PC-9 (cell line): ENCODE measurements at regions not wholly inside any gene's neighbourhood (a gene's known extent, or its start where the extent isn't known, plus 50 kb on each side); places are given as distances from the start of the nearest gene placed in this dataset.

ENCODE experiments used
- BruUV-seq: library from RNA; stranded (reverse); fragments of 400-500 nt; replicated peaks from 2 replicates; lab custom pipeline; 2021; lab: Mats Ljungman, UMichigan
- CTCF ChIA-PET: fragments of 300-600 bp; sonication (Branson Sonifier 250); formaldehyde crosslinking; loops from one replicate; lab custom pipeline; 2022; ENCODE audit warnings: antibody characterized with exemption; lab: Charles Lee
- POLR2A ChIA-PET: fragments of 300-600 bp; sonication (Branson Sonifier 250); formaldehyde crosslinking; loops from one replicate; lab custom pipeline; 2022; ENCODE audit warnings: antibody characterized with exemption; ENCODE audit not compliant: unreplicated experiment; lab: Charles Lee
- DNase-seq, 2 experiments: peaks; one replicate each; pipeline versions ENCODE4 v3.0.0 to v3.0.0-alpha.2; 2015 to 2022; ENCODE audit warnings: mixed read lengths in 1 of 2
- H2AFZ ChIP-seq: fragments of 200-600 bp; sonication (generic); 2 replicates; pipeline ENCODE4 v1.8.1; 2017; ENCODE audit warnings: antibody characterized with exemption
- H3F3A ChIP-seq: fragments of 200-600 bp; sonication (generic); 2 replicates; pipeline ENCODE4 v1.8.1; 2017; ENCODE audit warnings: antibody characterized with exemption, mild to moderate bottlenecking, low read depth; ENCODE audit not compliant: insufficient read depth
- H3K27ac ChIP-seq: fragments of 200-600 bp; sonication (generic); 2 replicates; pipeline ENCODE4 v1.6.1; 2016; ENCODE audit warnings: mixed run types
- H3K27me3 ChIP-seq: fragments of 200-600 bp; sonication (generic); 2 replicates; pipeline ENCODE4 v1.6.1; 2016; ENCODE audit warnings: low read depth, mixed run types; ENCODE audit not compliant: insufficient read depth
- H3K36me3 ChIP-seq: fragments of 200-600 bp; sonication (generic); 2 replicates; pipeline ENCODE4 v1.6.1; 2016; ENCODE audit warnings: low read depth, mixed run types
- H3K4me1 ChIP-seq: fragments of 200-600 bp; sonication (generic); replicated peaks from 2 replicates; pipeline ENCODE4 v1.6.1; 2016; ENCODE audit warnings: mixed run types; ENCODE audit not compliant: insufficient read depth
- H3K4me2 ChIP-seq: fragments of 200-600 bp; sonication (generic); 2 replicates; pipeline ENCODE4 v1.6.1; 2017; ENCODE audit warnings: mixed run types
- H3K4me3 ChIP-seq: fragments of 200-600 bp; sonication (generic); 2 replicates; pipeline ENCODE4 v1.6.1; 2016; ENCODE audit warnings: mixed run types
- H3K79me2 ChIP-seq: fragments of 200-600 bp; sonication (generic); 2 replicates; pipeline ENCODE4 v1.6.1; 2017; ENCODE audit warnings: low read depth, mixed run types
- H3K9me2 ChIP-seq: fragments of 200-600 bp; sonication (generic); 2 replicates; pipeline ENCODE4 v1.8.1; 2017; ENCODE audit warnings: mild to moderate bottlenecking; ENCODE audit not compliant: insufficient read depth
- H3K9me3 ChIP-seq: fragments of 200-600 bp; sonication (generic); 2 replicates; pipeline ENCODE4 v1.8.1; 2016; ENCODE audit warnings: low read depth; ENCODE audit not compliant: insufficient read depth
- H4K20me1 ChIP-seq: fragments of 200-600 bp; sonication (generic); 2 replicates; pipeline ENCODE4 v1.8.1; 2017; ENCODE audit not compliant: insufficient read depth
- CTCF ChIP-seq: fragments of 200-600 bp; sonication (generic); conservative IDR thresholded peaks from 2 replicates; pipeline ENCODE4 v1.6.1; 2017; ENCODE audit warnings: mixed run types, antibody characterized with exemption, mild to moderate bottlenecking, moderate library complexity
- EZH2 ChIP-seq: fragments of 200-600 bp; sonication (generic); IDR thresholded peaks from 2 replicates; pipeline ENCODE4 v1.8.0; 2017; ENCODE audit warnings: antibody characterized with exemption, low read depth
- intact Hi-C: fragments of 100-400 bp; cut with micrococcal nuclease; formaldehyde crosslinking; loops from one replicate; pipeline ENCODE4 v1.10.0; 2022; ENCODE audit not compliant: unreplicated experiment

DNA sequence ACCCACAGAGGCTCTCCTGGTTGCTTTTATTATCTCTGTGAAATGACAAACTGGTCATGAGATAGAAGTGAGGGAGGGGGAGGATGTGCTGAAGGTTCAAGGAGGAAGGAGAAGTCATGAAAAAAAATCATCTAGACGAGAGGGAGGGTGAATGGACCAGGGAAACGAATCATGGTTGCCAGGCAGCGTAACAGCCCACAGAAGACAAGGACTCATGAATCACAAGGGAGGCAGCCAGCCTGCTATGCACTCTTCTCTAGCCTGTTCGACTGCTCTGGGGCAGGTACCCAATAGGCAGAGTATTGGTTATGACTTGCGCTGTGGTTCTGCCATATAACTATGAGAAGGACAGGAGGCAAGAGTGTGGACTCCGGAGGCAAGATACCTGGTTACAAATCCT lies 475.2 kb downstream of the CDK5RAP2 start:
- H3K9me2 ChIP-seq: no peaks in the 10 kb centered on the region
- H3K36me3 ChIP-seq: no peaks in the 10 kb centered on the region
- no peak for DNase-seq
- H3F3A ChIP-seq: no peaks in the 10 kb centered on the region
- H3K79me2 ChIP-seq: no peaks in the 10 kb centered on the region
- no peaks in the 10 kb centered on the region for H3K4me1 ChIP-seq
- ChIA-PET CTCF (no interaction called here), POLR2A (no interaction called here)
- H3K4me3 ChIP-seq: no peak overlapping the region
- H3K4me2 ChIP-seq: no peak overlapping the region
- no TSS peak for BruUV-seq
- no peak overlapping the region for H3K27ac ChIP-seq
- intact Hi-C loops: no loop called here
- H2AFZ ChIP-seq: no peak overlapping the region
- no peaks in the 10 kb centered on the region for H3K9me3 ChIP-seq
- H4K20me1 ChIP-seq: no peaks in the 10 kb centered on the region
- H3K27me3 ChIP-seq: peaks cover 15% of the 10 kb centered on the region
- no peak for TF ChIP-seq CTCF
- TF ChIP-seq EZH2: no peak

DNA sequence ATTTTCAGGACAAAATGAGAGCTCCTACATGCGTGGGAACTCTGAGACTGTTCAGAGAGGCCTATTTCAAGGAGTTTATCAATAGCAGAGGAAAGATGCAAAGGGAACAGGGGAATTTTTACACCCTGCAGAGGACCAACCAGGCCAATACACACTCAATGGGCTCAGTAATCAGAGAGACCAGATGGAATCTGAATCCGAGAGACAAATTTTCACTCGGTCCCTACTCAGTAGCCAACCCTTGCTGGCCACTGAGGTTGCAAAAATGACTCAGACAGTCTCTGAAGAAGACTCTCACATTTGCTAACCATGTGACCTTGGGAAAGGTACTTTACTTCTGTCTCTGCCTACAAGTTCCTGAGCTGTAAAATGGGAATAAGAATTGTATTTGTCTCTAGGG lies 479.4 kb downstream of the CDK5RAP2 start:
- no TSS peak for BruUV-seq
- Histone ChIP-seq H3F3A (no peaks in the 10 kb centered on the region), H3K4me2 (no peak overlapping the region), H4K20me1 (no peaks in the 10 kb centered on the region), H3K9me2 (no peaks in the 10 kb centered on the region), H3K9me3 (no peaks in the 10 kb centered on the region), H3K36me3 (no peaks in the 10 kb centered on the region), H3K4me1 (no peaks in the 10 kb centered on the region), H2AFZ (no peak overlapping the region), H3K79me2 (no peaks in the 10 kb centered on the region), H3K27ac (no peak overlapping the region), H3K27me3 (peaks cover 22% of the 10 kb centered on the region), H3K4me3 (no peak overlapping the region)
- no peak for DNase-seq
- ChIA-PET POLR2A (no interaction called here), CTCF (no interaction called here)
- intact Hi-C loops: no loop called here
- no peak for TF ChIP-seq EZH2

DNA sequence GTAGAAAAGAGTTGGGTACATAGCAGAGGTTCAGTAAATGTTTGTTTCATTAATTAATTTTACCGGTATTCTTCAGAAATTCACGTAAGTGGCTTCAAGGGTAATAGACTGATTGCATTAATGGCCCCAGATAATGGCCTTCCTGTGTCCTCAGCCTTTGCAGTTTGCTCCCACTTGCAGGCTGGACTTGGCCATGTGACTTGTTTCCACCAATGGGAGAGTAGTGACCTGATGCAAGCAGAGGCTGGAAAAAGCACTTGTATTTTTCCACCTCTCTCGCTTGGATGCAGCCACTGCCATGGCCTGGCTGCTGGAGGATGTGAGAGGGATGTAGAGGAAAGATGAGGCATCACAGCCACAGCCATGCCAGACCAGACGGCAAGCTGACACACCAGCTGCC lies 480.9 kb downstream of the CDK5RAP2 start:
- intact Hi-C loops: no loop called here
- no peaks in the 10 kb centered on the region for H3K36me3 ChIP-seq
- H4K20me1 ChIP-seq: no peaks in the 10 kb centered on the region
- peaks cover 16% of the 10 kb centered on the region for H3K27me3 ChIP-seq
- H3K79me2 ChIP-seq: no peaks in the 10 kb centered on the region
- no peak overlapping the region for H2AFZ ChIP-seq
- no peak for DNase-seq
- CTCF ChIA-PET: no interaction called here
- BruUV-seq: no TSS peak
- no peak overlapping the region for H3K4me2 ChIP-seq
- no peak for TF ChIP-seq CTCF
- no peak for TF ChIP-seq EZH2
- H3K27ac ChIP-seq: no peak overlapping the region
- no peaks in the 10 kb centered on the region for H3K9me2 ChIP-seq
- H3K9me3 ChIP-seq: no peaks in the 10 kb centered on the region
- H3K4me1 ChIP-seq: no peaks in the 10 kb centered on the region
- no peak overlapping the region for H3K4me3 ChIP-seq
- H3F3A ChIP-seq: no peaks in the 10 kb centered on the region
- POLR2A ChIA-PET: no interaction called here

DNA sequence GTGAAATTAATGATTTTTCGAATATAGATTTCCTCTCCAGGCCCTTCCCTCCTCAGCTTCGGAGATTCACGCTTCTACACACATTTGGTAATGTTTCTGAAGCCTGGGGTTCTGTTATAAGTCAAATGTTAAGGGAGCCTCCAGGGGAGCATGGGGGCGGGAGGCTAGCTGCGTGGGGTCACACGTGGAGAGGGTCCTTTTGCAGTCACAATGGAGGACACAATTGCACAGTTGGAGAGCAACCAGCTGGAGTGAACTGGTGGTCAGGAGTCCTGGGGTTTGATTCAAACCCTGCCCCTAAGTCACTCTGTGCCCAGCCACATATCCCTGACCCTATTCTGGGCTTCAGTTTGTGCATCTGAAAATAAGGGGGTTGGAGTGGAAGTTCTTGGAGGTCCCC lies 481.4 kb downstream of the CDK5RAP2 start:
- H3K4me3 ChIP-seq: no peak overlapping the region
- no peaks in the 10 kb centered on the region for H3K36me3 ChIP-seq
- H4K20me1 ChIP-seq: no peaks in the 10 kb centered on the region
- ChIA-PET POLR2A (no interaction called here), CTCF (no interaction called here)
- no peaks in the 10 kb centered on the region for H3K9me2 ChIP-seq
- BruUV-seq: no TSS peak
- TF ChIP-seq CTCF (no peak), EZH2 (no peak)
- H3K27ac ChIP-seq: no peak overlapping the region
- peaks cover 16% of the 10 kb centered on the region for H3K27me3 ChIP-seq
- no peak for DNase-seq
- no peaks in the 10 kb centered on the region for H3F3A ChIP-seq
- H2AFZ ChIP-seq: no peak overlapping the region
- H3K9me3 ChIP-seq: no peaks in the 10 kb centered on the region
- H3K79me2 ChIP-seq: no peaks in the 10 kb centered on the region
- intact Hi-C loops: no loop called here
- H3K4me1 ChIP-seq: no peaks in the 10 kb centered on the region
- H3K4me2 ChIP-seq: no peak overlapping the region
